KMS-11 (cell line): ENCODE measurements at regions not wholly inside any gene's neighbourhood (a gene's known extent, or its start where the extent isn't known, plus 50 kb on each side); places are given as distances from the start of the nearest gene placed in this dataset.

Experiments
- H2AFZ ChIP-seq: fragments of 200-600 bp; sonication (generic); 2 replicates; pipeline ENCODE4 v1.6.1; 2016; ENCODE audit warnings: antibody characterized with exemption, mixed run types, low read depth
- H3K27ac ChIP-seq: fragments of 200-600 bp; sonication (generic); 2 replicates; pipeline ENCODE4 v1.6.1; 2016; ENCODE audit warnings: mild to moderate bottlenecking, mixed run types
- H3K27me3 ChIP-seq: fragments of 200-600 bp; sonication (generic); 2 replicates; pipeline ENCODE4 v1.6.1; 2017; ENCODE audit warnings: mild to moderate bottlenecking, low read depth, mixed run types, moderate library complexity; ENCODE audit not compliant: insufficient read depth
- H3K36me3 ChIP-seq: fragments of 200-600 bp; sonication (generic); 2 replicates; pipeline ENCODE4 v1.6.1; 2017; ENCODE audit warnings: mild to moderate bottlenecking, mixed run types; ENCODE audit not compliant: insufficient read depth
- H3K4me1 ChIP-seq: fragments of 200-600 bp; sonication (generic); 2 replicates; pipeline ENCODE4 v1.6.1; 2016; ENCODE audit warnings: mild to moderate bottlenecking, low read depth, mixed run types; ENCODE audit not compliant: poor library complexity, severe bottlenecking
- H3K4me2 ChIP-seq: fragments of 200-600 bp; sonication (generic); 2 replicates; pipeline ENCODE4 v1.7.0; 2016; ENCODE audit warnings: mild to moderate bottlenecking, mixed run types
- H3K4me3 ChIP-seq: fragments of 200-600 bp; sonication (generic); IDR thresholded peaks from 2 replicates; pipeline ENCODE4 v1.6.1; 2017; ENCODE audit warnings: low read depth, low read length, mixed read lengths; ENCODE audit not compliant: insufficient read depth
- H3K79me2 ChIP-seq: fragments of 200-600 bp; sonication (generic); 2 replicates; pipeline ENCODE4 v1.6.1; 2016; ENCODE audit warnings: low read depth, mixed run types; ENCODE audit not compliant: insufficient read depth
- H3K9ac ChIP-seq: fragments of 200-600 bp; sonication (generic); 2 replicates; pipeline ENCODE4 v1.6.1; 2016; ENCODE audit warnings: mild to moderate bottlenecking, mixed run types
- H4K20me1 ChIP-seq: fragments of 200-600 bp; sonication (generic); 2 replicates; pipeline ENCODE4 v1.6.1; 2016; ENCODE audit warnings: mild to moderate bottlenecking, mixed run types; ENCODE audit not compliant: insufficient read depth
- CTCF ChIP-seq: fragments of 200-600 bp; sonication (generic); conservative IDR thresholded peaks from 2 replicates; pipeline ENCODE4 v1.6.1; 2017; ENCODE audit warnings: low read depth, mild to moderate bottlenecking, antibody characterized with exemption, low read length, moderate library complexity, mixed read lengths

GRCh38 chr2:62352031-62352430 lies 154.0 kb downstream of the TMEM17 start:
- Histone ChIP-seq H3K4me1 (peaks cover 17% of the 10 kb centered on the region), H3K27me3 (no peaks in the 10 kb centered on the region), H2AFZ (no peak overlapping the region), H4K20me1 (no peaks in the 10 kb centered on the region), H3K9ac (no peak overlapping the region), H3K27ac (no peak overlapping the region), H3K36me3 (no peaks in the 10 kb centered on the region), H3K4me3 (no peak overlapping the region), H3K79me2 (no peaks in the 10 kb centered on the region), H3K4me2 (no peak overlapping the region)
- TF ChIP-seq CTCF, result no peak

GRCh38 chr2:62349788-62350187 lies 153.9 kb downstream of the B3GNT2 start:
- Histone ChIP-seq H3K4me1 (peaks cover 17% of the 10 kb centered on the region), H3K4me3 (no peak overlapping the region), H4K20me1 (no peaks in the 10 kb centered on the region), H3K9ac (no peak overlapping the region), H3K36me3 (no peaks in the 10 kb centered on the region), H3K27ac (no peak overlapping the region), H2AFZ (no peak overlapping the region), H3K27me3 (no peaks in the 10 kb centered on the region), H3K4me2 (no peak overlapping the region), H3K79me2 (no peaks in the 10 kb centered on the region)
- TF ChIP-seq CTCF, result no peak

- Histone ChIP-seq H2AFZ (no peak overlapping the region), H3K79me2 (no peaks in the 10 kb centered on the region), H3K4me2 (no peak overlapping the region), H3K36me3 (no peaks in the 10 kb centered on the region), H3K4me1 (peaks cover 24% of the 10 kb centered on the region), H3K9ac (no peak overlapping the region), H3K27me3 (no peaks in the 10 kb centered on the region), H3K27ac (no peak overlapping the region), H4K20me1 (no peaks in the 10 kb centered on the region), H3K4me3 (no peak overlapping the region)
- TF ChIP-seq CTCF, result no peak
Observed at GRCh38 chr2:62348700-62349099, 152.8 kb downstream of the B3GNT2 start.

- Histone ChIP-seq H3K27me3 (no peaks in the 10 kb centered on the region), H3K36me3 (no peaks in the 10 kb centered on the region), H3K4me2 (no peak overlapping the region), H3K27ac (no peak overlapping the region), H3K79me2 (no peaks in the 10 kb centered on the region), H2AFZ (no peak overlapping the region), H3K4me1 (peaks cover 24% of the 10 kb centered on the region), H4K20me1 (no peaks in the 10 kb centered on the region), H3K4me3 (no peak overlapping the region), H3K9ac (no peak overlapping the region)
- TF ChIP-seq CTCF, result no peak
Observed at GRCh38 chr2:62347563-62348270, 151.8 kb downstream of the B3GNT2 start.
